ENCODE measurements at regions not wholly inside any gene's neighbourhood (a gene's known extent, or its start where the extent isn't known, plus 50 kb on each side); places are given as distances from the start of the nearest gene placed in this dataset.

DNA sequence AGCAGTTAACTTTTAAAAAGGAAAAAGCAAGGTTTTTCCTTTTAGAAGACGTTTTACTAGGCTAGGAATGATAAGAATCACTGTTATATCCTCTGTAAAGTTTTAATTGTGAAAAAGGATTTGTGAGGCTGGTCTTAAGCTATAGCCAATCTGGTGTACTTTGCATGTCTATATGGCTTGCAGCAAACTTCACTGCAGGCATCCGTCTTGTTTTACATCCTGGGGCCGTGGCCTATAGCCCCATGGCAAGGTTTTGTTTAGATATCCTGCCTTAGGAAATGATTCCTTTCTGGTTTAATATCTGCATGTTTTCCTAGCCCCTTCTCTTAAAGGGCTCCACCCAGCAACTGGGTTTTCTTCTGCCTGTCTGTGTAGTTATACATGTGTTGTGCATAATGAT lies 272.8 kb downstream of the ICE1 start:
- Histone ChIP-seq H3K56ac (ENCODE audit: insufficient read length, low read depth, low read length) (no peak overlapping the region), H3K27me3 (ENCODE audit: insufficient read depth, low read length) (no peaks in the 10 kb centered on the region), H3K9me3 (ENCODE audit: control insufficient read depth, low read depth, low read length) (no peaks in the 10 kb centered on the region), H4K91ac (ENCODE audit: insufficient read length, low read depth, low read length) (no peak overlapping the region), H3K4ac (ENCODE audit: low read depth, low read length) (no peak overlapping the region), H3K14ac (ENCODE audit: insufficient read depth, low read length) (no peak overlapping the region), H4K20me1 (ENCODE audit: control insufficient read depth, insufficient read depth, insufficient read length) (no peaks in the 10 kb centered on the region), H2BK120ac (ENCODE audit: low read depth, low read length, poor library complexity, severe bottlenecking) (no peak overlapping the region), H2AK5ac (ENCODE audit: insufficient read length, low read length) (no peak overlapping the region), H3K4me2 (ENCODE audit: insufficient read depth, insufficient read length, low read length) (no peak overlapping the region), H3K9ac (ENCODE audit: extremely low read depth, insufficient read length, low read length) (no peak overlapping the region), H2BK12ac (ENCODE audit: insufficient read length, low read depth, low read length) (no peak overlapping the region), H4K5ac (ENCODE audit: insufficient read length, low read depth, low read length) (no peak overlapping the region), H3K23me2 (ENCODE audit: insufficient read length, low read depth, low read length, poor library complexity, severe bottlenecking) (no peaks in the 10 kb centered on the region), H3K4me1 (ENCODE audit: insufficient read depth, low read length) (no peaks in the 10 kb centered on the region; the same call in 1 of the 2 replicates), H2BK5ac (ENCODE audit: insufficient read length, low read length) (no peak overlapping the region), H3K27ac (ENCODE audit: insufficient read length, low read depth, low read length) (no peak overlapping the region), H3K79me2 (ENCODE audit: insufficient read depth, low read length) (no peaks in the 10 kb centered on the region), H2BK20ac (ENCODE audit: low read depth, low read length, poor library complexity, severe bottlenecking) (no peak overlapping the region), H3K23ac (ENCODE audit: insufficient read length, low read depth, low read length) (no peak overlapping the region), H3T11ph (ENCODE audit: low read length) (no peak overlapping the region), H4K8ac (replicated peaks; ENCODE audit: insufficient read length, low read depth, low read length) (no peak overlapping the region), H2AFZ (ENCODE audit: low read length) (no peak overlapping the region), H3K18ac (ENCODE audit: insufficient read length, low read depth, low read length) (no peak overlapping the region), H2BK15ac (ENCODE audit: low read depth, low read length) (no peak overlapping the region), H3K79me1 (ENCODE audit: insufficient read depth, low read depth, low read length, poor library complexity, severe bottlenecking) (no peaks in the 10 kb centered on the region)
- H3K27me3 Mint-ChIP-seq (ENCODE audit: low read depth): peaks cover 2% of the 10 kb centered on the region; the same call in 1 of the 2 replicates
- H3K4me3 Mint-ChIP-seq: peak overlapping the region in 1 of 2 experiments; percentile 67; a peak in 2 of 5 replicates
- TF ChIP-seq, protein P1, sequence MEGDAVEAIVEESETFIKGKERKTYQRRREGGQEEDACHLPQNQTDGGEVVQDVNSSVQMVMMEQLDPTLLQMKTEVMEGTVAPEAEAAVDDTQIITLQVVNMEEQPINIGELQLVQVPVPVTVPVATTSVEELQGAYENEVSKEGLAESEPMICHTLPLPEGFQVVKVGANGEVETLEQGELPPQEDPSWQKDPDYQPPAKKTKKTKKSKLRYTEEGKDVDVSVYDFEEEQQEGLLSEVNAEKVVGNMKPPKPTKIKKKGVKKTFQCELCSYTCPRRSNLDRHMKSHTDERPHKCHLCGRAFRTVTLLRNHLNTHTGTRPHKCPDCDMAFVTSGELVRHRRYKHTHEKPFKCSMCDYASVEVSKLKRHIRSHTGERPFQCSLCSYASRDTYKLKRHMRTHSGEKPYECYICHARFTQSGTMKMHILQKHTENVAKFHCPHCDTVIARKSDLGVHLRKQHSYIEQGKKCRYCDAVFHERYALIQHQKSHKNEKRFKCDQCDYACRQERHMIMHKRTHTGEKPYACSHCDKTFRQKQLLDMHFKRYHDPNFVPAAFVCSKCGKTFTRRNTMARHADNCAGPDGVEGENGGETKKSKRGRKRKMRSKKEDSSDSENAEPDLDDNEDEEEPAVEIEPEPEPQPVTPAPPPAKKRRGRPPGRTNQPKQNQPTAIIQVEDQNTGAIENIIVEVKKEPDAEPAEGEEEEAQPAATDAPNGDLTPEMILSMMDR (conservative IDR thresholded peaks at IDR 0.05): no peak
- H3K4me1 Mint-ChIP-seq: peaks cover 38 to 41% of the 10 kb centered on the region in 2 experiments
- peaks cover 0 to 12% (median 0%) of the 10 kb centered on the region in 3 experiments; a peak in 4 of 7 replicates for H3K36me3 Mint-ChIP-seq (ENCODE audit: insufficient read depth in 1 of 3, low read depth in 3 of 3)
- peaks cover 0 to 3% of the 10 kb centered on the region in 2 experiments; a peak in 2 of 5 replicates for H3K9me3 Mint-ChIP-seq
- H3K27ac Mint-ChIP-seq: peak overlapping the region; percentile 89 to 98 (median 97)
- DNase-seq: peak; percentile 39
- no CpG with 5 or more reads among the region's 3 CpGs for WGBS (ENCODE audit: extremely low coverage, insufficient read length, low lambda C conversion rate)
